ENCODE measurements at regions not wholly inside any gene's neighbourhood (a gene's known extent, or its start where the extent isn't known, plus 50 kb on each side); places are given as distances from the start of the nearest gene placed in this dataset.
"Not testable (repeated sequence)": the region's sequence is repeated elsewhere in the genome, so short reads cannot be mapped to it uniquely, and the experiment has no call there.

DNA sequence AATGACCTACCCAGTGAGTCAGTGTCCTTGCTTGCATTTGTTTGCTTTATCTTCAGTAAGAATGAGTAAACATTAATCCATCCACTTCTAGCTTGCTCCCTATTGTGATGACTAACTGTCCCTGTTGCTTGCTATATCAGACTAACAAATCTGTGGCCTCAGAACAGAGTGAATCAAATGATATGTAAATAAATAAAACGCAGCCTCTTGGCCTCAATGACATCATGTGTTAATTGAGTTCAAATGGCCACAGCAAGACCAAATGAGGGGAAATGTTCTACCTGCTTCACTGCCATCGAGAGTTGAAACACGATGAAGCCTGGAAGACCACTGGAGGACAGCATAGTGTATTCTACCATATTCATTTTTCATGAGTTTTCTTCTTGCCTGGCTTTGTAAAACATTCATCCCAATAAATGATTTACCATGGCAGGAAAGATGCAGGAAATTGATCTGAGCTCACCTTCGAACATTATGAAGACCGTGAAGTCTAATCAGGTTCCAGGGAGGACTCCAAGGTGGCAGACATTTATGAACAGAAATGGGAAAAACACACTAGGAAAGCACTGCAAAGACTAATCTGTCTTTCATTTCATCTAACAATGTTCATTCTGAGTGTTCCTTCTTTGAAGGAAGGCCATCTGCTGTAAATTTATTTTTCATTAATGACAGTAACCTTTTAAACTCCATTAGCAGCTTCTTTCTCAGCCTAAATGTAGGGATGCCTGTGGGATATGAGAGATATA lies 1144.5 kb downstream of the TUSC7 start:
- DNase-seq = no peak

DNA sequence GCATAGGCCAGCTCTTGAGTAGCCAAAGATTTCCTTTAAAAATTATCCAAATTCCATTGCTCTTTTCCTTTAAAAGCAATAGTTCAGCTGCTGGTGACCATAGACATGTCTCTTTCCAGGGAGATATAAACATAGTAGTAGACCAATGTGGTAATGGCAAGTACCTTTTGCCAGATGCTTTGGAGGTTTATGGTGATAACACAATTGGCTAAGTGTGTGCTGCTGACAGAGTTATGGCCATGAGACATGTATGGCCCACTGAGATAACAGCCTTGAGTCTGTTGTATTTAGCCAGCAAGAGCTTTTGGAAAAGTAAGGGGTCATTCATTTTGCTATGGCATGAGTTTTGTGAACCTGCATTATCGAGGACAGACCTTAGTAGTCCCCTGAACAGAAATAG lies 1146.8 kb downstream of the TUSC7 start:
- no peak for DNase-seq

DNA sequence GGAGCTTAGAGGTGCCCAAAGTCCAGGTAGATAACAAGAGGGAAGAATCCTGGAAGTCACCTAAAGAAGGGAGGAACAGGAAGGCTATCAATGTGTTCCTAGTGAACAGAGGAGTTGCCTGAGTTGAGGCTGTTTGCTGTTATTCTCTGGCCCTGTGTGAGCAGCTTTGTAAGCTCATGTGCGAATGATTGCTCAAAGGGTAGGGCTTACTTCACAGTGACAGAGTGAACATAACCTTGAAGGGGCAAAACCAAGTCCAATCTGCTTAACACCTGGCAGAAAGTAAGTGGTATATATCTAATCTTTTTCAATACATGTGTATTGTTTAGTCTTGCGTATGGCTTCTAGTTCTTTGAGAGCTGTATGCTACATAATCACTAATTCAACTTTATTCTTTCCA lies 1153.6 kb downstream of the TUSC7 start:
- no peak for DNase-seq

DNA sequence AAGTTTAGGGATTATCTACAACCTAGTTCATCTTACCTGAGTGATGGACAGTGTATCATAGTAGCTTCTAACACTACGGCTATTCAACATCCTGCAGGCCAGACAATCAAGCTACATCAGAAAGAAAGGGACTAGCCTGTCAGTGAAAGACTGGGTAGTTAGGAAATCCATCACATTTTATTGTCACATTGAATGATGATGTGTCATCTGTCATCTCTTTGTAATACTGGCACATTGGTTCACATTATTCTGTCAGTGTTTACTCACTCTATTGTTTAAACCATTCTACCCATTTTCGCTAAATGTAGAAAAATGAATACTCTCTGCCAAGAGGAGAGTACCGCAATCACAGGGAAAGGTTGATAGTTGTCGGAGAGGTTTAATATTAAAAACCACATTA lies 1155.8 kb downstream of the TUSC7 start:
- DNase-seq = no peak

DNA sequence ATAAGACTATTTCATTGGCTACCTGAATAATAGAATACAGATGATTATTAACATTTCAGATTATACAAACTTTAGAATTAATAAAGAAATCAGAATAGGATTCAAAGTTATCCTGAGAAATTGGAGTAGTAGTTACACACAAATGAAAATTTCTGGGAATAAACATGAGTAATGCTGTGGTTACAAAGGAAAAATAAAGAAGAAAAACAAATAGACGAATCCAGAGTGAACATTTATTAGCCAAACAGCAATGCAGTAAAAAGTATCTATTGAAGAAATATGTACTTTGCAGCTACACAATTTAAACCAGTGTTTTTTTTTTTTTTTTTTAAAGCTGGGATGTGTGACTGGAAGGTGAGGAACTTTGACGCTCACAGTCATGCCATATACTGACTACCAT lies 1159.2 kb downstream of the TUSC7 start:
- DNase-seq = no peak

DNA sequence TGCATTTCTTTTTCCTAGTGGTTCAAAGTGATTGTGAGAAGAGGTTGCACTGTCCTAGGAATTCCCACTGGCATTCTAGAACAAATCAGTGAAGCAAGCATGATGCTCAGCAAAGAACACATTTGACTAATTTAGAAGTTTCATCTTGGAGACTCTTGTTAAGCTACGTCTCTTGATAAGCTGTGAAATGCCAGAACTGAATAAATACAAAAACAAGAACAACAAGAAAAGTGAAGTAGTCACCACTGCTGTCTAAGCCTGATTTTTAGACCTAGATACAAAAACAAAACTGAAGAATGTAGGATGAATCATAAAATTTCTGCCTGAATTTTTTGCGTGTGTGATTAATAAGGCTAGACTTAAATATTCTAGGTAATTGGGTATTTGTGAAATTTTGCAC lies 1162.4 kb downstream of the TUSC7 start:
- no peak for DNase-seq

DNA sequence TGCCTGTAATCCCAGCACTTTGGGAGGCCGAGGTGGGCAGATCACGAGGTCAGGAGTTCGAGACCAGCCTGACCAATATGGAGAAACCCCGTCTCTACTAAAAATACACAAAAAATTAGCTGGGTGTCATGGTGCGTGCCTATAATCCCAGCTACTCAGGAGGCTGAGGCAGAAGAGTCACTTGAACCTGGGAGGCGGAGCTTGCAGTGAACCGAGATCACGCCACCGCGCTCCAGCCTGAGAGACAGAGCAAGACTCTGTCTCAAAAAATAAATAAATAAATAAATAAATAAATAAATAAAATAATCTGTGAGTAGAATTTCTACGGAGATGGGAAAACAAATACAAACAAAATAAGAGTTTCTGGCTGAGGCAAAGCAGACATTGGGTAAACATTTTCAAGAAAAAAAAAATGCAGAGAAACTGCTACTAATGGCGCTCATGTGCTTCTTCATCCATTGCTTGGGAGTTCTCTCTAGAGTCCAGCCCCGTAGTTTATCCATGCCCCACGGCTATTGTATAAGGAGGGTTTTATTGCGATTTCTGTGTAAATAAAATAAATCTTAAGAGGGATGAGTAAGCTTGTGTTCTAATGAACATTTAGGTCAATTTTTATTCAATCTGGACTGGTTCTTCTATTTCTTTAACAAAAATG lies 1161.9 kb downstream of the IGSF11 start:
- DNase-seq = not testable (repeated sequence)

DNA sequence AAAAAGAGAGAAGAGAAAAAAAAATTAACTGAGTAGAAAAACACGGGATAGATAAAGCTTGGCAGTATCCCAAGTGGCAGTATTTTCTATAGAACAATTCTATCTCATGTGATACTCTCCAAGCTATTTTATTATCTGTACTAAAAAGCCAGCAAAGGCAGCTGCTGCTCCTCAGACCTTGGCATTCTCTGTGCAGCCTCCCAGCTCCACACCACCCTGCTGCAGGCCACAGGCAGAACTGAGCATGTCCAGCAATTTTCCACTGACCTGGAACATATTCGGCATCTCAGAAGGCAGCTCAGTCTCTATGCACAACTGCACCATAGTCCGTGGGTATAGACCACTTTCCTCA lies 1161.4 kb downstream of the IGSF11 start:
- DNase-seq = peak; percentile 18

DNA sequence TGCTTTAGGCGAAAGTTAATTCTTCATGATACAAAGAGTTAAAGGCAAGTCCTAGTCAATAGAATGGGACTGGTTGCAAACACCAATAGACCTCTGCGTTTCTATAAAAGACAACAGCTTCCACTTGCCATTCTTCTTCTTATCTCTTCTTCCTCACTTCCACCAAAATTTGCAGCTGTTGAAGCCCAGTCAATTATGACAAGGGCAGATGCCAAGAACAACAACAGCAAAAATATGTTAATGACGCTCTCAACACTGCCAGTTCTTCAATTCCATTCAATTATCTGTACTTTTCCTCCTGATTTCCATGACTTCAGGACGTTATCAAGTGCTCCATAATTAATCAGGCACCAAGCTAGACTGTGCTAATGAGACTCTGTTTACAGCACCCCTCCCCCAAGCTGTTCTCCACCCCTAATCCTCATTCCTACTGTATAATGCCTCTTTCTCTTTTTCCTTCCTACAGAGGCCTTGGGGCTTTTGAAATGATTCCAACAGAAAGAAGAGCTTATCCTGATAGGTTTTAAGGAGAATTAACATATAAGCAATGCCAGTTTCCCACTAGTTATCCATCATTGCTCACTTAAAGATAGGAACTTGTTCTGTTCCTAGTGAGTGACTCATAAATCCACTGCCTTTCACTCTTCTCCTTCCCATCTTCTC lies 1160.5 kb downstream of the IGSF11 start:
- DNase-seq = no peak

DNA sequence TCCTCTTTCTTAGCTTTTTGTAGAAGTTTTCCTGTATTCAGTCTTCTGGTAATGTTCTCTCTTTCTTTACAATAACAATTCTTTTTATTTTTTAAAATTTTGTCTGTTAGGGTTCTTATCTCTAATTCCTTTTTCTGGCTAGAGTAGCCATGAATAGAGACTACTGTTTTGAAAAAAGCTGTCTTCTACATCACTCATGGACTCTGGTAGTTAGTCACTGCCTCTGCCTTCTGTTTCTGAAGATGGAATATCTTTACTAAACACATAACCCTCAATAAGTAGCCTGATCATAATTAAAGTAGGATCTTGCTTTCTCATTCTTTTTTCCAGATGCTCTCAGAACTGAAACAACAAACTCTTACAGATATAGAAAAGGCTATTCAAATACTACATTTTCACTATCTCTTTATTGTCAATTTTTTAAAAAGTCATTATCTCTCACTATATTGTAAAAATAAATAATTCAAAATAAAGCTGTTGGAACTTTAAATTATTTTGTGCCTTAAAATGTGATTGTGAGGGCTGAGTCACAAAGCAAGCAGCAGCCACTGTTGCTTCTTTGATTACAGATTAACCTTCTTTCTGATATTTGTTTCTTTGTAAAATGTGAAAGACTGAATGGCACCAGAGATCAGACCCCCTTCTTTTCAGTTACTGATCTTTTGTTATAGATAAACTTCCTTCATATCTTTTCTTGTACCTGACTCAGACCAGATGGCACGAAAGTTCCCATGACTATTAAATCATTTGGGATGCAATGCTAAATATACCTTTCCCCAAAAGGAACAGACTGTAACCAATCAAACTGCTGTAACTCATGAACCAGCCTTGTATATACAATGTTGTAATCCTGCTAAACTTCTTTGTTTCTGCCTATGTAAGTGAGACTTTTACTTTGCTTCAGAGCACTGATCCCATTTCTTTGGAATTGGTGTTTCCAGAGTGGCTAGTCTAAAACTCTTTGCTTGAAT lies 1159.5 kb downstream of the IGSF11 start:
- no peak for DNase-seq

DNA sequence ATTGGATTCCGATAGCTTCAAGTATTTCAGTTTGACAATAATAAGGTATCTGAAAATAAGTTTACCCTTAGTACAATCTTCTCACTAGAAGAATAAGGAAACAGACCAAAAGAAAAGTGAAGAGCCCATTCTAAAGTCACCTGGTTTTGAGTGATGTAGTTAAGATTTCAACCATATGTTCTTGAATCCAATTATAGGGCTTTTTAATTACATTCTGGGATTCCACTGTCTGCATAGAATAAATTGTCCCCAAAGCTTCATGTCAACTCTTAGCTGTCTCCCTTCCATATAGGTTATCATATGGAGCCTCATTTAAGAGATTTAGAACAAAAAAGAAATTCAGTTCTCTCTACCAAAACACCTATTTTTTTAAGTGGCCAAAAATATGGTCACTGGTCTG lies 1158.8 kb downstream of the IGSF11 start:
- DNase-seq = no peak

DNA sequence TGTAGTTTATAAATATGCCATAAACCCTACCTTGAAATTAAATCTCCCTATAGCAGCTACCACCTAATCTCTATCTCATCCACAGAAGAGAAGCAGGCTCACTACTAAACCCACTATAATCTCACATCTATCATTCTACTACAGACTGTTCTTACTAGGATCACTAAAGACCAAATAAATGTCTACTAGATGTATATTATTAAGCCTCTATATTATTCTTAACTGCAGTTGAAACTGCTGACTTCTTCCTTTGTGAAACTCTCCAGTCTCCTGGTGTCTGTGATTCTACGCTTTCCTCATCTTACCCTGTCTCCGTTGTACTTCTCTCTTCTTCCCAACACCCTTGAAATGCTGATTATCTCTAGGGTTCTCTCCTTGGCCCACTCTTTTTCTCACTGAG lies 1154.0 kb downstream of the IGSF11 start:
- no peak for DNase-seq

DNA sequence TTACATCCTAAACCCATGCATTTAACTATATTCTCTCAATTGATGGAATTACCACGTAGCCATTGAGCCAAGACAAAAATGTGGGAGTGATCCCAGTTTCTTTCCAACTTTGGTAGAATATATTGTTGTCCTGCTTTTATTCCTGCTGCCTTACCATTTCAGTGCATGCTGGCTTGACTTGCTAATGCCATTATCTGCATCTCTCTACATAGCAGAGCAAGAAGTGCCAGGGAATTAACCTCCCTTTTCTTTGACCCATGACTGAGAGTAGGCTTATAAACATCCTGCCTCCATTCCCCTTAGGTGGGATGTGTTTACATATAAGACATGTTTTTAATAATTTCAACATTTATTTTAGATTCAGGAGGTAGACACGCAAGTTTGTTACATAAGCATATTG lies 1153.4 kb downstream of the IGSF11 start:
- DNase-seq = no peak

DNA sequence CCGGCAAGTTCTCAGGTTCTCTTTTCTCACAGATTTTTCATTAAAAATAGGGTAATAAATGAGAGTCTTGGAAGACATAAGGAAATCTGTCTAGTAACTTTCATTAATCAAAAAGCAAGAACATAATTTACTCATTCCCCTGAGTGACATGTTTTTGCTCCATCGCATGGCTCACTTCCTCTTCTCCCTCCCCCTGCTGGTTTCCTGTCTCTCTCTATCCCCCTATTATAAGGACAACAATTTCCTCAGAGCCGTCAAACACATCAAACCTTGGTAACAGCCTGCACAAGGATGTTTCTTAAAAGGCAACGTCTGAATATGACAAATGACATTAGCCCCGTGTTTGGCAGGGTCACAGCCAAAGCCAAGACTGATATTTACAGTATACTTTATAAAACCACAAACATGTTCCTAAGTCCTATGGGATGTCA lies 1149.6 kb downstream of the IGSF11 start:
- DNase-seq = no peak

DNA sequence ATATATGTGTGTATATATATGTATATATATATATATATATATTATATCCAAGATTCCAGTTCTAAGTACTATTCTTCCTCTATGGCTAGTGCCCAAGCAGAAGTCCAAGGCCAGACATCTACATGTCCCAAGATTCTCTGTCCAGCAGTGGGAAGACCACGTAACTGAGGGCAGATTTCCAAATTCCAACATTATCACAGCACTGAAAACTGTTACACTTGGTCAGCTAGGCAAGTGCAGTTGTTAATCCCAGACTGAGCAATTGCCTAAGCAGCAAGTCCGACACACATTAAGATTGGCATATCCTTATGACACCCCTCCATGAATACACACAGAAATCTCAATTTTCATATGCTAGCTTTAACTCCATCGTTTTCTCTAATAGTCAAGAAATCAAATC lies 1148.5 kb downstream of the IGSF11 start:
- no peak for DNase-seq

DNA sequence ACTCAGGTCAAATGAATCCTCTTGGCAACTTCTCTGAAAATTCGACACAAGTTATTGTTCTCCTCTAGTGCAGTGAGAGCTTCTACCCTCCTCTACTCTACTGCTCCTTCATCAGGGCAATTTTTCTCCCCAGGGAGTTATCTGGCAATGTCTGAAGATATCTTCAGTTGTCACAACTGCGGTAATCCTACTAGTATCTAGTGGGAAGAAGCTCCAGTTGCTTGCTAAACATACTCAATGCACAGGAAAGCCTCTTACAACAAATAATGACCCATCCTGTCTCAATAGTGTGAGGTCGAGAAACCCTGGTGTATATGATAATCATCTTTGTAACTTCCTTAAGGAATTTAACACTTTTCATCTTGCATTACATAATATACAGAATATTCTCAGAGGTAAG lies 1147.6 kb downstream of the IGSF11 start:
- no peak for DNase-seq

DNA sequence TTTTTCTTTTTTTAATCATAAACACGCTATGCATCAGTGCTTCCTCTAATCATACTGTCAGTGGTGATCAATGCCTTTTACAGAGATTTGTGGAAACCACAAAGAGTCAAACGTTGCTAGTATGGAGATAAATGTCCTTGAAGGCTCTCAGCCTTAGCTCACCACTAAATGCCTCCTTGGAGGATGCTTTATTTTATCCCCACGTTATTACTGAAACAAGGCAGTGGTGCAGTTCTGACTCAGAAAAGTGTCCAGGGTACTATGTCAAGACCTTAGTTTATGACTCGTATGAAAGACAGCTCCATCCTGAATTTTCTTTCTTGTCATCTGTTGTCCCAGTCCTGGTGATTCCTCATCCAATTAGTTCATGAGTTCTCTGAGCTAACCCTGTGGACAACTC lies 1146.7 kb downstream of the IGSF11 start:
- DNase-seq = no peak

DNA sequence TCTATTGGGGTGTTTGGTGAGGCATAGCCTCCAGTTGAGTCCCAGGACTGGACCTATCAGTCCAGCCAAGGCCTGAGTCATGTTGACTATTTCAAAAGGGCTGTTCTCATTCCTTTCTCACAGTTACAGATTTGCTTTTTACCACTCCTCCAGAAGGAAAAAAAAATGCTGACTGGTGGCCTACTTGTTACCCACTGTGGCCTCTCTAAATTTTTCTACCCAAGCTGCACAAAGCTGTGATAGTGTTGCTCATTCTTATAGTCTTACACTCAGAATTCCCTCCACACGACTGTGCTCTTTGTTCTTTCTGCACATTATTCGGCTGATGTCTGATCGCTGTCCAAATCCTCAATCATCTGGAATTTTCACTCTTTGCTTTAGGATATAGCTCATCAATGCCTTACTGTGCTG lies 1142.2 kb downstream of the IGSF11 start:
- no peak for DNase-seq

DNA sequence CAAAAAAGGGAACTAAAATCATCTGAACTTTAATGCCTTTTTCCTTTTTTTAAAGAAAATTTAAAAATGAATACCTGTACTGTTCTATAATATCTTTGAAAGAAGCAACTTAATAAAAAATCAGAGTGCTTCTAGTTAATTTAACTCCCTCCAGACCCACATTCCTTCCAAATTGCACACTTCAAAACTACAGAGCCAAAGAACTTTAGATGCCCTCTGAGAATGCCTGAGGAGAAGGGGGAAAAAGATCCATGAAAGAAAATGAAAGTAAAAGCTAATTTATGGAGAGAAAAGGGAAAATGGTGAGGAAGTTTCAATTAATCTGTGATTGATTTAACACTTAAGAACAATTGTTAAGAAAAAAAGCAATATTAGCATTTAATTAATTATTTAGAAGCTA lies 1141.6 kb downstream of the IGSF11 start:
- DNase-seq = no peak

DNA sequence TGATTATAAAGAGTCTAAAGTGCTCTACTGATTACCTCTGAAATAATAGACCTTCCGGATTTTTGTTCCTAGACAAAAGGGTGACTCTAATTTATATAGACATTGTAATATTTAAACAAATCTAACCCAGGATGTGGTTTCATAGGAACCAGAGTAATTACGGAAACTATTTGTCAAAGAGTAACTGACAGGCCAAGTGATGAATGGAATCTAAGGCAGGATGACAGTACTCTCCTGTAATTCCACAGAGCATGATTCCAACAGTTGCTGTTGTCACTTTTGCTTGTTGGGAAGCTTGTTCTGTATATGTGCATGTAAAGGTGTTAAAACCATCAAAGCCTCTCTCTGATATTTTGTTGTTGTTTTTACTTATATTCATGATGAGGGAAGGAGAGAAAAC lies 1141.0 kb downstream of the IGSF11 start:
- DNase-seq = no peak

DNA sequence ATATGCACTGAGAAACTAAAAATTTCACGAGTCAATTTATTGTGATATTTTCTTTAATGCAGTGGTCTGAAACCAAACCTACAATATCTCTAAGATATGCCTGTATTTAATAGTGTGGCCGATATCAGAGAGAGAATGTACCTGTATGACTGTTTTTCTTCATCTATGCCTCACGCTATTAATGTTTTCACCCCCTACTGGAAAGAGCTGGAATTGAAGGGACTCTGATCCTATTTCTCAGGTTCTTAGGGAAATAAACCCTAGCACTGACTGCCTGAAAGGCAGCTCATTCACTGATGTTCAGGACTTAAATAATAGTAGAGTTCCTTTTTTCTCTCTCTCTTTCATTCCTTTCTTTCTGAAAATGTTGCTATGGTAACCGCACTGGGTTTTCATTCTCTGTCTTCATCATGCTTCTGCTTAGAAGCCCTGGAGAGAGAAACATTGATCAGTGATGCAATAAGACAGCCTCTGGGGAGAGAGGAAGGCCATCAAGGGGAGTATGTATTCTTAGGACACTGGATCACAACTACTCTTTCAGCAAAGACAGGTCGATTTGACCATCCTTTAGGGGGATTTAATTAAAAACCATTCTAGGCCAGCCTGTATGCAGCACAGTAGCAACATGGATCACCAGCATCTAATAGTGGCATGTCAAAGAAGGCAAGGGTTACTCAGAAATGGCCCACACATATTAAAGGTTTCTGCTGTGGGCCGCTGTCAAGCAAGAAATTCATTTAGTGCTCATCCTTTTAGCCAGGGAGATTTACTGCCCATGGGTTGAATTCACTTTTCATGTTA lies 1135.7 kb downstream of the IGSF11 start:
- DNase-seq = no peak

DNA sequence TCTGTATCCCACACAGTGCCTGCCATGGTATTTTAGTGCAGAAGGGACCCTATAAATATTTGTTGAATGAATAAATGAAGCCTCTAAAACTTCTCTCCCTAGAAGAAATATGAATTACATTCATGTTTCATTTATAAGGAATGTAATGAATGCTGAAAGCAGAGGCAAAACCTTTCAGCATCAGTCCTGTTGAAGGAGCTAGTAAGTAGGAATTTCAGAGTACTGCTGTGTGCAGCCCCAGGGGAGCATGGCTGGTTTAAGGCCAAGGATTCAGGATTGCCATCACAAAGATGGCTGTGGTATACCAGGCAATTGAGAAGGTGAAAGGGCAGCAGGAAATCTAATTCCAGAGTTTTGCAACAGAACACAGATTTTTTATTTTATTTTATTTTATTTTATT lies 1131.4 kb downstream of the IGSF11 start:
- no peak for DNase-seq

All from tongue (tissue), 1 donor.